ENCODE measurements at regions not wholly inside any gene's neighbourhood (a gene's known extent, or its start where the extent isn't known, plus 50 kb on each side); places are given as distances from the start of the nearest gene placed in this dataset.

- no peak overlapping the region for H2AFZ ChIP-seq (ENCODE audit: insufficient read depth, low read depth, low read length, poor library complexity, severe bottlenecking)
- no peak for DNase-seq
- intact Hi-C loops (cut with micrococcal nuclease) = no loop called here
- no peaks in the 10 kb centered on the region for H3K36me3 ChIP-seq (replicated peaks in 1 of 2; ENCODE audit: control extremely low read depth in 1 of 2, control insufficient read depth in 1 of 2, extremely low read depth in 1 of 2, insufficient read depth in 2 of 2, low read length in 1 of 2)
- ChIA-PET CTCF (no interaction called here), POLR2A (no interaction called here)
- no peak for ATAC-seq (ENCODE audit: low read depth)
- Mint-ChIP-seq H3K27ac (no peak overlapping the region), H3K4me3 (no peak overlapping the region), H3K27me3 (no peaks in the 10 kb centered on the region), H3K9me3 (ENCODE audit: insufficient read depth) (no peaks in the 10 kb centered on the region), H3K4me1 (no peaks in the 10 kb centered on the region)
- WGBS (ENCODE audit: insufficient coverage) = no CpG with 5 or more reads among the region's 1 CpG
- H3K27ac ChIP-seq (ENCODE audit: low read length in 2 of 2) = no peak overlapping the region
- H3K9ac ChIP-seq (ENCODE audit: low read length) = no peak overlapping the region
- no peak overlapping the region for H3K4me2 ChIP-seq (replicated peaks; ENCODE audit: low read depth, low read length, poor library complexity, severe bottlenecking)
- H4K20me1 ChIP-seq (ENCODE audit: control insufficient read depth, insufficient read depth, low read length, poor library complexity, severe bottlenecking) = no peaks in the 10 kb centered on the region
- no peaks in the 10 kb centered on the region for H3K27me3 ChIP-seq (replicated peaks in 1 of 4; ENCODE audit: control extremely low read depth in 1 of 4, control insufficient read depth in 3 of 4, insufficient read depth in 4 of 4, low read length in 3 of 4)
- H3K9me3 ChIP-seq (ENCODE audit: control extremely low read depth in 1 of 3, control insufficient read depth in 2 of 3, insufficient read depth in 1 of 3, low read length in 2 of 3) = no peaks in the 10 kb centered on the region
- H3K4me3 ChIP-seq (ENCODE audit: control extremely low read depth in 1 of 5, extremely low read depth in 1 of 5, insufficient read depth in 1 of 5, low read depth in 2 of 5, low read length in 4 of 5) = no peak overlapping the region
- no peak for TF ChIP-seq EZH2 (IDR thresholded peaks at IDR 0.05; ENCODE audit: borderline replicate concordance, insufficient read depth, low read depth, low read length, poor library complexity, severe bottlenecking)
- no peak for TF ChIP-seq CTCF (IDR thresholded peaks at IDR 0.05)
- no peaks in the 10 kb centered on the region for H3K79me2 ChIP-seq (ENCODE audit: control insufficient read depth, insufficient read depth, low read length)
- no peaks in the 10 kb centered on the region for H3K4me1 ChIP-seq (ENCODE audit: control insufficient read depth in 2 of 2, insufficient read depth in 2 of 2, low read length in 2 of 2)
Observed at GRCh38 chr7:19312416-19312815, 167.2 kb upstream of the FERD3L start.

- POLR2A ChIA-PET = no interaction called here
- Mint-ChIP-seq H3K9me3 (ENCODE audit: insufficient read depth) (no peaks in the 10 kb centered on the region), H3K4me3 (no peak overlapping the region), H3K27ac (no peak overlapping the region), H3K27me3 (no peaks in the 10 kb centered on the region), H3K4me1 (no peaks in the 10 kb centered on the region)
- no peak for DNase-seq
- Histone ChIP-seq H2AFZ (ENCODE audit: insufficient read depth, low read depth, low read length, poor library complexity, severe bottlenecking) (no peak overlapping the region), H4K20me1 (ENCODE audit: control insufficient read depth, insufficient read depth, low read length, poor library complexity, severe bottlenecking) (no peaks in the 10 kb centered on the region), H3K9ac (ENCODE audit: low read length) (no peak overlapping the region), H3K4me2 (replicated peaks; ENCODE audit: low read depth, low read length, poor library complexity, severe bottlenecking) (no peak overlapping the region), H3K27ac (ENCODE audit: low read length in 2 of 2) (no peak overlapping the region), H3K9me3 (ENCODE audit: control extremely low read depth in 1 of 3, control insufficient read depth in 2 of 3, insufficient read depth in 1 of 3, low read length in 2 of 3) (no peaks in the 10 kb centered on the region), H3K4me1 (ENCODE audit: control insufficient read depth in 2 of 2, insufficient read depth in 2 of 2, low read length in 2 of 2) (no peaks in the 10 kb centered on the region), H3K79me2 (ENCODE audit: control insufficient read depth, insufficient read depth, low read length) (no peaks in the 10 kb centered on the region), H3K4me3 (ENCODE audit: control extremely low read depth in 1 of 5, extremely low read depth in 1 of 5, insufficient read depth in 1 of 5, low read depth in 2 of 5, low read length in 4 of 5) (no peak overlapping the region), H3K36me3 (replicated peaks in 1 of 2; ENCODE audit: control extremely low read depth in 1 of 2, control insufficient read depth in 1 of 2, extremely low read depth in 1 of 2, insufficient read depth in 2 of 2, low read length in 1 of 2) (no peaks in the 10 kb centered on the region), H3K27me3 (replicated peaks in 1 of 4; ENCODE audit: control extremely low read depth in 1 of 4, control insufficient read depth in 3 of 4, insufficient read depth in 4 of 4, low read length in 3 of 4) (no peaks in the 10 kb centered on the region)
- no CpG with 5 or more reads among the region's 4 CpGs for WGBS (ENCODE audit: insufficient coverage)
- no peak for TF ChIP-seq CTCF (IDR thresholded peaks at IDR 0.05)
- no peak for TF ChIP-seq EZH2 (IDR thresholded peaks at IDR 0.05; ENCODE audit: borderline replicate concordance, insufficient read depth, low read depth, low read length, poor library complexity, severe bottlenecking)
- CTCF ChIA-PET = no interaction called here
- no peak for ATAC-seq (ENCODE audit: low read depth)
- intact Hi-C loops (cut with micrococcal nuclease) = no loop called here
Observed at GRCh38 chr7:19307554-19307953, 162.3 kb upstream of the FERD3L start.

All from B cell (primary cell).